IMR-90 (cell line): ENCODE measurements at regions not wholly inside any gene's neighbourhood (a gene's known extent, or its start where the extent isn't known, plus 50 kb on each side); places are given as distances from the start of the nearest gene placed in this dataset.
"Not testable (repeated sequence)": the region's sequence is repeated elsewhere in the genome, so short reads cannot be mapped to it uniquely, and the experiment has no call there.

Experiments
- ATAC-seq: fragments of 200-7000 bp; cut with Tn5 transposase; 2 replicates; pipeline ENCODE4 v1.9.1; 2020; ENCODE audit warnings: low read depth, mild to moderate bottlenecking, moderate library complexity
- BruUV-seq: library from RNA; stranded (reverse); fragments of 400-500 nt; replicated peaks from 2 replicates; lab custom pipeline; 2021; lab: Mats Ljungman, UMichigan
- CTCF ChIA-PET: fragments of 300-600 bp; formaldehyde crosslinking; extraction: SDS; loops from one replicate; lab custom pipeline; 2021; ENCODE audit warnings: antibody characterized with exemption; lab: Yijun Ruan, JAX
- POLR2A ChIA-PET: fragments of 300-600 bp; sonication (Branson Sonifier 250); formaldehyde crosslinking; loops from one replicate; lab custom pipeline; 2022; ENCODE audit warnings: antibody characterized with exemption; ENCODE audit not compliant: unreplicated experiment; lab: Charles Lee
- DNase-seq: peaks from one replicate; pipeline ENCODE4 v3.0.0; 2013
- H2AFZ ChIP-seq: replicated peaks from 2 replicates; pipeline ENCODE3; 2013; ENCODE audit warnings: low read length, mild to moderate bottlenecking; ENCODE audit not compliant: poor library complexity
- H2AK5ac ChIP-seq: 2 replicates; pipeline ENCODE4 v1.6.1; 2013; ENCODE audit warnings: low read depth, low read length, inconsistent platforms
- H2AK9ac ChIP-seq: replicated peaks from 2 replicates; pipeline ENCODE3; 2013; ENCODE audit warnings: mild to moderate bottlenecking, low read depth, low read length, moderate library complexity; ENCODE audit not compliant: poor library complexity
- H2BK120ac ChIP-seq: 2 replicates; pipeline ENCODE4 v1.6.1; 2013; ENCODE audit warnings: low read depth, low read length, inconsistent platforms
- H2BK15ac ChIP-seq: 3 replicates; pipeline ENCODE4 v1.6.1; 2013; ENCODE audit warnings: low read depth, low read length, inconsistent platforms
- H2BK20ac ChIP-seq: 2 replicates; pipeline ENCODE4 v1.6.1; 2013; ENCODE audit warnings: low read depth, mild to moderate bottlenecking, inconsistent platforms, low read length, moderate library complexity
- H2BK5ac ChIP-seq: 2 replicates; pipeline ENCODE4 v1.6.1; 2013; ENCODE audit warnings: mild to moderate bottlenecking, low read depth, low read length, inconsistent platforms; ENCODE audit not compliant: poor library complexity, severe bottlenecking
- H3K14ac ChIP-seq: replicated peaks from 2 replicates; pipeline ENCODE4 v1.6.1; 2013; ENCODE audit warnings: low read depth, low read length, inconsistent platforms
- H3K18ac ChIP-seq: 2 replicates; pipeline ENCODE4 v1.6.1; 2013; ENCODE audit warnings: low read depth, low read length, control low read depth
- H3K23ac ChIP-seq: 2 replicates; pipeline ENCODE4 v1.6.1; 2013; ENCODE audit warnings: low read depth, low read length, inconsistent platforms
- H3K27ac ChIP-seq: 2 replicates; pipeline ENCODE4 v1.5.1; 2013; ENCODE audit warnings: mild to moderate bottlenecking, control low read depth, low read length; ENCODE audit not compliant: insufficient read depth
- H3K27me3 ChIP-seq: 2 replicates; pipeline ENCODE4 v1.6.1; 2013; ENCODE audit warnings: low read length; ENCODE audit not compliant: control insufficient read depth, insufficient read depth
- H3K36me3 ChIP-seq: 2 replicates; pipeline ENCODE4 v1.6.1; 2013; ENCODE audit warnings: low read length, mixed read lengths; ENCODE audit not compliant: control insufficient read depth, insufficient read depth
- H3K4ac ChIP-seq: 2 replicates; pipeline ENCODE4 v1.6.1; 2013; ENCODE audit warnings: low read depth, low read length, inconsistent platforms
- H3K4me1 ChIP-seq: 2 replicates; pipeline ENCODE4 v1.6.1; 2013; ENCODE audit warnings: low read length, mixed read lengths; ENCODE audit not compliant: control insufficient read depth, insufficient read depth
- H3K4me2 ChIP-seq: 2 replicates; pipeline ENCODE4 v1.6.1; 2013; ENCODE audit warnings: low read depth, mild to moderate bottlenecking, control low read depth, low read length, moderate library complexity
- H3K4me3 ChIP-seq: 2 replicates; pipeline ENCODE4 v1.5.1; 2013; ENCODE audit warnings: low read depth, mild to moderate bottlenecking, control low read depth, low read length, moderate library complexity; ENCODE audit not compliant: insufficient read depth
- H3K56ac ChIP-seq: 2 replicates; pipeline ENCODE4 v1.6.1; 2013; ENCODE audit warnings: low read length, inconsistent platforms; ENCODE audit not compliant: insufficient read depth; ENCODE audit errors: extremely low read depth
- H3K79me1 ChIP-seq, 2 experiments: 2 replicates each; pipeline ENCODE4 v1.6.1; 2013; ENCODE audit warnings: low read length in 2 of 2, inconsistent platforms in 1 of 2, low read depth in 1 of 2
- H3K9ac ChIP-seq: 2 replicates; pipeline ENCODE4 v1.6.1; 2013; ENCODE audit warnings: low read depth, low read length, control low read depth
- H3K9me1 ChIP-seq: 2 replicates; pipeline ENCODE4 v1.6.1; 2013; ENCODE audit warnings: low read length, inconsistent platforms; ENCODE audit not compliant: insufficient read depth
- H3K9me3 ChIP-seq: 2 replicates; pipeline ENCODE4 v1.6.1; 2013; ENCODE audit warnings: low read length; ENCODE audit not compliant: control insufficient read depth, insufficient read depth
- H4K20me1 ChIP-seq: 2 replicates; pipeline ENCODE4 v1.6.1; 2013; ENCODE audit warnings: low read length, inconsistent platforms; ENCODE audit not compliant: insufficient read depth
- H4K5ac ChIP-seq: 2 replicates; pipeline ENCODE4 v1.6.1; 2013; ENCODE audit warnings: mild to moderate bottlenecking, low read depth, low read length, control low read depth
- H4K8ac ChIP-seq, 2 experiments: 2 replicates each; pipeline ENCODE4 v1.6.1; 2013; ENCODE audit warnings: low read depth in 2 of 2, low read length in 2 of 2, control low read depth in 1 of 2, inconsistent platforms in 1 of 2
- H4K91ac ChIP-seq: 2 replicates; pipeline ENCODE4 v1.6.1; 2013; ENCODE audit warnings: low read depth, low read length, inconsistent platforms; ENCODE audit not compliant: insufficient read depth
- MAFK ChIP-seq: IDR thresholded peaks from 2 replicates; pipeline ENCODE4 v1.6.1; 2012; ENCODE audit warnings: low read depth, low read length, improper control_type of control experiment
- WGBS, 2 experiments: methylation state at CpG; one replicate each; pipeline versions ENCODE4 v1.1.5 to v1.1.7; 2013; ENCODE audit warnings: missing lambda C conversion rate in 2 of 2; ENCODE audit not compliant: insufficient read length in 1 of 2; ENCODE audit errors: extremely low coverage in 2 of 2; 5-methylcytosine and 5-hydroxymethylcytosine counted together
- dilution Hi-C: fragments of 300-500 bp; cut with HindIII; formaldehyde crosslinking; loops from one replicate; pipeline ENCODE4 v1.14.3; 2018; ENCODE audit warnings: low sequenced_read_pairs; ENCODE audit not compliant: unreplicated experiment
- in situ Hi-C: fragments of 300-500 bp; cut with MboI; formaldehyde crosslinking; loops from 3 replicates; pipeline ENCODE4 v1.14.3; 2019; ENCODE audit warnings: low sequenced_read_pairs, inconsistent platforms, mixed read lengths
- intact Hi-C: fragments of 100-400 bp; cut with micrococcal nuclease; formaldehyde crosslinking; loops from 2 replicates; pipeline ENCODE4 v1.10.0; 2022

- Histone ChIP-seq H3K79me1 (no peaks in the 10 kb centered on the region), H2BK20ac (no peak overlapping the region), H3K4ac (no peak overlapping the region), H3K9me1 (no peaks in the 10 kb centered on the region), H3K4me1 (no peaks in the 10 kb centered on the region), H2BK15ac (no peak overlapping the region), H3K4me2 (no peak overlapping the region), H3K56ac (no peak overlapping the region), H2AFZ (no peak overlapping the region), H3K36me3 (no peaks in the 10 kb centered on the region), H3K27me3 (0 out of 2 replicates have a peak, but pooled peaks cover 1% of the 10 kb centered on the region), H3K23ac (no peak overlapping the region), H3K14ac (no peak overlapping the region), H3K9me3 (no peaks in the 10 kb centered on the region), H4K8ac (no peak overlapping the region), H4K91ac (no peak overlapping the region), H3K18ac (no peak overlapping the region), H2BK120ac (no peak overlapping the region), H4K20me1 (no peaks in the 10 kb centered on the region), H3K4me3 (no peak overlapping the region), H3K27ac (no peak overlapping the region), H3K9ac (no peak overlapping the region), H2BK5ac (no peak overlapping the region), H2AK5ac (no peak overlapping the region), H2AK9ac (no peak overlapping the region), H4K5ac (no peak overlapping the region)
- ATAC-seq (no peak), DNase-seq (no peak)
- intact Hi-C loops = no loop called here
- ChIA-PET POLR2A (no interaction called here), CTCF (no interaction called here)
- dilution Hi-C loops = no loop called here
- TF ChIP-seq MAFK = no peak
- in situ Hi-C loops = no loop called here
- no TSS peak for BruUV-seq
- no CpG with 5 or more reads among the region's 4 CpGs for WGBS, 2 experiments
Observed at GRCh38 chr9:87406543-87407166, 91.0 kb upstream of the DAPK1 start.

GRCh38 chr9:87410047-87411005, 87.3 kb upstream of the DAPK1 start:
- H4K8ac ChIP-seq, H3K9me3 ChIP-seq, H2BK5ac ChIP-seq, H3K4me3 ChIP-seq, CTCF ChIA-PET, H4K91ac ChIP-seq, H2BK20ac ChIP-seq, H4K20me1 ChIP-seq, H3K18ac ChIP-seq, ATAC-seq, H3K9ac ChIP-seq, H3K23ac ChIP-seq, POLR2A ChIA-PET, H3K4ac ChIP-seq, dilution Hi-C loops, H3K9me1 ChIP-seq, H2AK9ac ChIP-seq, H3K36me3 ChIP-seq, H3K4me1 ChIP-seq, H3K56ac ChIP-seq, H2AK5ac ChIP-seq, DNase-seq, BruUV-seq, H4K5ac ChIP-seq, in situ Hi-C loops, H2BK15ac ChIP-seq, H3K14ac ChIP-seq, H3K27ac ChIP-seq, H3K27me3 ChIP-seq, H3K79me1 ChIP-seq, H2AFZ ChIP-seq, H2BK120ac ChIP-seq, H3K4me2 ChIP-seq, intact Hi-C loops: not testable (repeated sequence)
- no CpG with 5 or more reads among the region's 16 CpGs for WGBS, 2 experiments
